Right ventricle myocardium superior (tissue), 1 donor: ENCODE measurements at regions not wholly inside any gene's neighbourhood (a gene's known extent, or its start where the extent isn't known, plus 50 kb on each side); places are given as distances from the start of the nearest gene placed in this dataset.

Source experiments
- ATAC-seq: fragments of 200-7000 bp; cut with Tn5 transposase; one replicate; pipeline ENCODE4 v1.9.1; 2020; ENCODE audit warnings: mild to moderate bottlenecking; ENCODE audit not compliant: poor library complexity
- DNase-seq: peaks from one replicate; pipeline ENCODE4 v3.0.0-alpha.2; 2020
- intact Hi-C: fragments of 100-400 bp; cut with DNase I; formaldehyde crosslinking; loops from one replicate; pipeline ENCODE4 v1.11.2; 2022
- donor health status: DM: no; HTN: yes; CAD: no; lungs with severe emphysema.

GRCh38 chr10:44755481-44755880, 155.7 kb upstream of the TMEM72 start:
- no peak for DNase-seq
- ATAC-seq = no peak
- intact Hi-C loops = no loop called here

- intact Hi-C loops = no loop called here
- no peak for DNase-seq
- no peak for ATAC-seq
Observed at GRCh38 chr10:44756216-44756615, 154.9 kb upstream of the TMEM72 start.

- ATAC-seq (no peak), DNase-seq (no peak)
- intact Hi-C loops = no loop called here
Observed at GRCh38 chr10:44757551-44758205, 153.5 kb upstream of the TMEM72 start.

- DNase-seq = no peak
- no peak for ATAC-seq
Observed at GRCh38 chr10:44759122-44759521, 152.0 kb upstream of the TMEM72 start.

GRCh38 chr10:44760513-44760912, 150.6 kb upstream of the TMEM72 start:
- ATAC-seq (no peak), DNase-seq (no peak)
- intact Hi-C loops = no loop called here

More at GRCh38 chr10:44759122-44759521, 152.0 kb upstream of the TMEM72 start:
- intact Hi-C loops = no loop called here

DNA sequence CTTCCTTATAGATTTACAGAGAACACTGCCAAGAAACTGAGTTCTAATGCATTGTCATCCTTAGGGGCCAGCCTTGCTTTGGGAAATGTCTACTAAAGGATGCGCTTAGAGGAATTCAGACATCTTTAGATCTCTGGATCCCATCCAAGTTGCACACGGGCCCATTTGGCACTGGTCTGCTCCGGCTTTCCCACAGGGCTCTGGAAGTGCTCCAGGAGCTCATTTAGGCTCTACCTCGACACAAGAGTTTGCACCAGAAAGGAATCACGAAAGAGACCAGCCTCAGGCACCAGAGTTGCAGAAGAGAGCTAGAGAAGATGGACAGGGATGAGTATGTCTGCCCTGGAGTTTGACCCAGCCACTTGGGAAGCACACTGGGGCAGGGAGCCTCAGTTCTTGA, 150.1 kb upstream of the TMEM72 start:
- intact Hi-C loops = no loop called here

DNA sequence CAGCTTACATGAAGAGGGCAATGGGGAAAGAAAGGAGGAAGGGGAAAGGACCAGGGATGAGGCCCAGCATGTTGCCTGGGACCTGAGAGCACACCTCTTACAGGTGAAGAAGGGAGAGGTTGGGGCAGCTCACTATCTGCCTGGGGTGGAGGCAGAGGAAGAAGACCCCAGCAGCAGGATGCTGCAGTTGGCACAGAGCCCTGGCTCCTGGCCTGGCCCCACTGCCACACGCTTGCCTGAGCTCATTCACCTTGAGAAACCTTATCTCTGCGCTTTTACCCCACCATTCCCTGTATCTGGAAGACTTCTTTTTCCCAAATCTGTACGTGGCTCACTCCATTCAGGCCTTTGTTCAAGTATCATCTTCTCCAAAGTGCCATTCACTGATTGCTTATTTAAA, 147.8 kb upstream of the TMEM72 start:
- intact Hi-C loops = no loop called here
- DNase-seq (no peak), ATAC-seq (no peak)

More for the DNA sequence above, 150.1 kb upstream of the TMEM72 start:
- ATAC-seq (no peak), DNase-seq (no peak)

GRCh38 chr10:44765299-44765698, 145.8 kb upstream of the TMEM72 start:
- no peak for DNase-seq
- intact Hi-C loops = no loop called here
- no peak for ATAC-seq

GRCh38 chr10:44766631-44767030, 144.5 kb upstream of the TMEM72 start:
- DNase-seq = no peak
- intact Hi-C loops = no loop called here
- no peak for ATAC-seq

DNA sequence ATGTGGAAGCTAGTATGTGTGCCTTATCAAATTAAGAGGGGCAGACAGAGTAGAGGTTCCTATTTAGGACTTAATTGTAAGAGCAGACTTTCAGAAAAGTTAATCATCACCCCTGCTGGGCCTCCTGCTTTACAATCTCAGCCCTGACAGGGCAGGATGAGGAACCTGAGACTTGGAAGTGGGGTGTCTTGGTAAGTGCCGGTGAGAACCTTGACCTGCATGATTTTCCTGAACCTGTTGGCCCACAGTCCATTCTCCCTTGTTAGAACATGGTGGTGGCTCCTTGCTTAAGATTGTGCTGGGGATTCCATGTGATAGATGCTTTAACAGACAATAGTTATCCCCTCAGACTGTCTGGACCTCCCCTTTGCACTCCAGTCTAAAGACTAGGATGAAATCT, 141.7 kb upstream of the TMEM72 start:
- no peak for DNase-seq
- intact Hi-C loops = no loop called here
- ATAC-seq = no peak

GRCh38 chr10:44771233-44771995, 139.7 kb upstream of the TMEM72 start:
- ATAC-seq (no peak), DNase-seq (no peak)
- intact Hi-C loops = no loop called here

- no peak for ATAC-seq
- DNase-seq = no peak
Observed at GRCh38 chr10:44773565-44773964, 137.6 kb upstream of the TMEM72 start.

GRCh38 chr10:44774676-44775401, 136.3 kb upstream of the TMEM72 start:
- ATAC-seq = no peak
- intact Hi-C loops = no loop called here

More at GRCh38 chr10:44773565-44773964, 137.6 kb upstream of the TMEM72 start:
- intact Hi-C loops = no loop called here

GRCh38 chr10:44775402-44775741, 135.8 kb upstream of the TMEM72 start:
- ATAC-seq = no peak
- intact Hi-C loops = no loop called here
- no peak for DNase-seq

More at GRCh38 chr10:44774676-44775401, 136.3 kb upstream of the TMEM72 start:
- no peak for DNase-seq

DNA sequence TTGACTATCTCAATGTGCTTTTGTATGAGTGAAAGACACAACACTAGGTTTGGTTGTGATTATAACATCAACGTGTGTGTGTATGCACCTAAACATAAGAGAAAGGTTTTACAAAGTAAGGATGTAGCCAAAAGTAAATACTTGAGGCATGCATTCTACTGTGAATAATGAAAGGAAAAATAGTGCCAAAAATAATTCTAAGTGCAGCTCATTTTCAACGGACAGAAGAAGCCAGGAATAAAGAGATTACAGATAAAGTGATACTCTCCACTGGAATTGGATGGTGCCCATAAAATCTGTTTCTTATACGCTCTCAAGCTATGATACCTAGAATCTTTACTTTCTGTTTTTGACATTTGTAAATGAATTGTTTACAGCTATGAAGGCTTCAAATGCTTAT, 135.0 kb upstream of the TMEM72 start:
- intact Hi-C loops = no loop called here
- ATAC-seq = no peak
- DNase-seq = no peak

- DNase-seq (no peak), ATAC-seq (no peak)
- intact Hi-C loops = no loop called here
Observed at GRCh38 chr10:44779511-44779910, 131.6 kb upstream of the TMEM72 start.

DNA sequence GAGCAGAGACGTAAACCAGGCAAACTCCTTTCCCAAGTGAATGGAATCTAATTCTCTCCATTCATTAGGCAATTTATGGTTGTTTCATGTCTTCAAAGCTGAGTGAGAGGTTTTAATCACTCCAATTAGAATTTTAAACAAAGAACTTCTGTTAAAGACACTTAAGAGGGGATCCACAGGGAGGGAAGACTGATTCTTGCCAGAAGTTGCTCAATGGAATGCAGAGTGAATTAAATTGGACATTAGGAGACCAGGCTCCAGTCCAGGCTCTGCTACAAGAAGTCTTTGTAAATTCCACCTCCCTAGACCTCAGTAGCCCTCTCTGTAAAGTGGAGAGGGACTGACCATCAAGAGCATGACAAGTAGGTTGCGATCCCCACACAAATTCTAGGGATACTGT, 130.7 kb upstream of the TMEM72 start:
- no peak for DNase-seq
- peak; percentile 46 for ATAC-seq
- intact Hi-C loops = no loop called here

DNA sequence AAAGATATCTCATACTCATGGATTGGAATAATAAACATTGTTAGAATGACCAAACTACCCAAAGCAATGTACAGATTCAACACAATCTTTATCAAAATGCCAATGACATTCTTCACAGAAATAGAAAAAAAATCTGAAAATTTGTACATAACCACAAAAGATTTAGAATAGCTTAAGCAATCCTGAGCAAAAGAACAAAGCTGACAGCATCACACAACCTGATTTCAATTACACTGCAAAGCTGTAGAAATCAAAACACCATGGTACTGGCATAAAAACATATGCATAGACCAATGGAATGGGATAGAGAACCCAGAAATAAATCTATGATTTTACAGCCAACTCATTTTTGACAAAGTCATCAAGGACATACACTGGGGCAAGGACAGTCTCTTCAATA, 130.0 kb upstream of the TMEM72 start:
- ATAC-seq (no peak), DNase-seq (no peak)
- intact Hi-C loops = no loop called here

GRCh38 chr10:44786286-44786850, 124.8 kb upstream of the TMEM72 start:
- intact Hi-C loops = no loop called here
- no peak for ATAC-seq
- DNase-seq = no peak
